ENCODE measurements at regions not wholly inside any gene's neighbourhood (a gene's known extent, or its start where the extent isn't known, plus 50 kb on each side); places are given as distances from the start of the nearest gene placed in this dataset.

- ChIA-PET CTCF (interaction anchor here (1.5 kb wide), 1 partner anchor 57 kb away, joined by 7 read pairs; no protein-coding TSS in a partner anchor), POLR2A (ENCODE audit: unreplicated experiment) (no interaction called here)
- Histone ChIP-seq H3K18ac (ENCODE audit: low read depth, low read length) (peak overlapping the region; percentile 99), H3K4me3 (ENCODE audit: insufficient read depth, low read depth, low read length) (no peak overlapping the region), H3K27ac (ENCODE audit: insufficient read depth, low read length) (peak overlapping the region; percentile 96), H3K56ac (ENCODE audit: extremely low read depth, insufficient read depth, low read length) (peak overlapping the region; percentile 98), H3K4me2 (ENCODE audit: low read depth, low read length) (peak overlapping the region; percentile 1; the same call in 1 of the 2 replicates), H2AK5ac (ENCODE audit: low read depth, low read length) (peak overlapping the region; percentile 100), H4K20me1 (ENCODE audit: insufficient read depth, low read length) (no peaks in the 10 kb centered on the region), H3K4me1 (ENCODE audit: control insufficient read depth, insufficient read depth, low read length) (peaks cover 36% of the 10 kb centered on the region), H3K23ac (ENCODE audit: low read depth, low read length) (peak overlapping the region; percentile 97), H3K27me3 (ENCODE audit: control insufficient read depth, insufficient read depth, low read length) (no peaks in the 10 kb centered on the region), H3K9me3 (ENCODE audit: control insufficient read depth, insufficient read depth, low read length) (peaks cover 4% of the 10 kb centered on the region; the same call in 1 of the 2 replicates), H3K36me3 (ENCODE audit: control insufficient read depth, insufficient read depth, low read length) (no peaks in the 10 kb centered on the region), H3K4ac (ENCODE audit: low read depth, low read length) (peak overlapping the region; percentile 99), H3K79me1 (ENCODE audit: low read depth in 1 of 2, low read length in 2 of 2) (peaks cover 0 to 11% of the 10 kb centered on the region in 2 experiments; a peak in 1 of 4 replicates), H2BK15ac (ENCODE audit: low read depth, low read length) (peak overlapping the region; percentile 97; the same call in 2 of the 3 replicates), H2BK5ac (ENCODE audit: low read depth, low read length, poor library complexity, severe bottlenecking) (peak overlapping the region; percentile 98), H4K91ac (ENCODE audit: insufficient read depth, low read depth, low read length) (peak overlapping the region; percentile 100), H2AK9ac (replicated peaks; ENCODE audit: low read depth, low read length, poor library complexity) (peak overlapping the region; percentile 78), H3K14ac (replicated peaks; ENCODE audit: low read depth, low read length) (peak overlapping the region; percentile 96), H2AFZ (replicated peaks; ENCODE audit: low read length, poor library complexity) (peak overlapping the region; percentile 54), H3K9me1 (ENCODE audit: insufficient read depth, low read length) (peaks cover 31% of the 10 kb centered on the region), H2BK20ac (ENCODE audit: low read depth, low read length) (peak overlapping the region; percentile 98), H4K5ac (ENCODE audit: low read depth, low read length) (peak overlapping the region; percentile 96), H2BK120ac (ENCODE audit: low read depth, low read length) (peak overlapping the region; percentile 100), H4K8ac (ENCODE audit: low read depth in 2 of 2, low read length in 2 of 2) (peak overlapping the region; percentile 91 to 99), H3K9ac (ENCODE audit: low read depth, low read length) (peak overlapping the region; percentile 68)
- in situ Hi-C loops (cut with MboI; ENCODE audit: low sequenced_read_pairs), result no loop called here
- peak; percentile 65 for TF ChIP-seq CEBPB (IDR thresholded peaks at IDR 0.05; ENCODE audit: low read depth, low read length)
- no peak for TF ChIP-seq BHLHE40 (IDR thresholded peaks at IDR 0.05; ENCODE audit: low read depth, low read length)
- no peak for TF ChIP-seq CTCF (conservative IDR thresholded peaks at IDR 0.05; ENCODE audit: low read depth, low read length)
- no peak for TF ChIP-seq NFE2L2 (IDR thresholded peaks at IDR 0.05; ENCODE audit: low read depth, low read length)
- TF ChIP-seq USF2 (IDR thresholded peaks at IDR 0.05; ENCODE audit: low read depth, low read length), result no peak
- TF ChIP-seq RFX5 (IDR thresholded peaks at IDR 0.05; ENCODE audit: low read depth, low read length), result no peak
- BruUV-seq (replicated peaks), result no TSS peak
- DNase-seq, result peak; percentile 12
- WGBS, 2 experiments (ENCODE audit: extremely low coverage in 2 of 2, insufficient read length in 1 of 2), result no CpG with 5 or more reads among the region's 2 CpGs
- intact Hi-C loops (cut with micrococcal nuclease), result loop anchor here (5.0 kb wide), 1 partner anchor 169 kb away; no protein-coding TSS in a partner anchor
- dilution Hi-C loops (cut with HindIII; ENCODE audit: low sequenced_read_pairs, unreplicated experiment), result no loop called here
- no peak; the same call in 1 of the 2 replicates for ATAC-seq (ENCODE audit: low read depth)
These were observed 57.7 kb upstream of the IGFBP3 start for GRCh38 chr7:45978731-45979211.

All from IMR-90 (cell line).